ENCODE measurements at regions not wholly inside any gene's neighbourhood (a gene's known extent, or its start where the extent isn't known, plus 50 kb on each side); places are given as distances from the start of the nearest gene placed in this dataset.

GRCh38 chr4:11881364-11881763 is 452.7 kb upstream of the HS3ST1 start:
- Histone ChIP-seq H3K4me3 (ENCODE audit: low read depth, low read length) (no peak overlapping the region), H3K27ac (no peak overlapping the region), H3K9me3 (ENCODE audit: severe bottlenecking) (no peaks in the 10 kb centered on the region), H3K36me3 (no peaks in the 10 kb centered on the region), H3K27me3 (ENCODE audit: insufficient read depth, low read depth, severe bottlenecking) (no peaks in the 10 kb centered on the region)
- TF ChIP-seq CTCF (IDR thresholded peaks at IDR 0.05; ENCODE audit: low read depth, low read length) = no peak
- DNase-seq = no peak

GRCh38 chr4:11878241-11878640 is 449.5 kb upstream of the HS3ST1 start:
- Histone ChIP-seq H3K4me3 (ENCODE audit: low read depth, low read length) (no peak overlapping the region), H3K9me3 (ENCODE audit: severe bottlenecking) (peaks cover 3% of the 10 kb centered on the region), H3K27me3 (ENCODE audit: insufficient read depth, low read depth, severe bottlenecking) (no peaks in the 10 kb centered on the region), H3K36me3 (no peaks in the 10 kb centered on the region), H3K27ac (no peak overlapping the region)
- DNase-seq = no peak
- no peak for TF ChIP-seq CTCF (IDR thresholded peaks at IDR 0.05; ENCODE audit: low read depth, low read length)

- H3K4me3 ChIP-seq (ENCODE audit: low read depth, low read length) = no peak overlapping the region
- no peaks in the 10 kb centered on the region for H3K36me3 ChIP-seq
- no peak for TF ChIP-seq CTCF (IDR thresholded peaks at IDR 0.05; ENCODE audit: low read depth, low read length)
- no peak for DNase-seq
- H3K27ac ChIP-seq = no peak overlapping the region
- H3K27me3 ChIP-seq (ENCODE audit: insufficient read depth, low read depth, severe bottlenecking) = no peaks in the 10 kb centered on the region
- H3K9me3 ChIP-seq (ENCODE audit: severe bottlenecking) = peaks cover 3% of the 10 kb centered on the region
Measured at GRCh38 chr4:11876104-11876503, 447.4 kb upstream of the HS3ST1 start.

- DNase-seq = no peak
Measured at GRCh38 chr4:11869191-11869870, 440.6 kb upstream of the HS3ST1 start.

GRCh38 chr4:11866391-11866790 is 437.7 kb upstream of the HS3ST1 start:
- Histone ChIP-seq H3K36me3 (no peaks in the 10 kb centered on the region), H3K9me3 (ENCODE audit: severe bottlenecking) (no peaks in the 10 kb centered on the region), H3K27me3 (ENCODE audit: insufficient read depth, low read depth, severe bottlenecking) (no peaks in the 10 kb centered on the region), H3K27ac (no peak overlapping the region), H3K4me3 (ENCODE audit: low read depth, low read length) (no peak overlapping the region)
- no peak for DNase-seq
- no peak for TF ChIP-seq CTCF (IDR thresholded peaks at IDR 0.05; ENCODE audit: low read depth, low read length)

More at GRCh38 chr4:11869191-11869870, 440.6 kb upstream of the HS3ST1 start:
- no peaks in the 10 kb centered on the region for H3K27me3 ChIP-seq (ENCODE audit: insufficient read depth, low read depth, severe bottlenecking)
- no peak overlapping the region for H3K27ac ChIP-seq
- TF ChIP-seq CTCF (IDR thresholded peaks at IDR 0.05; ENCODE audit: low read depth, low read length) = no peak
- no peak overlapping the region for H3K4me3 ChIP-seq (ENCODE audit: low read depth, low read length)
- no peaks in the 10 kb centered on the region for H3K36me3 ChIP-seq
- H3K9me3 ChIP-seq (ENCODE audit: severe bottlenecking) = no peaks in the 10 kb centered on the region

- Histone ChIP-seq H3K27ac (no peak overlapping the region), H3K36me3 (no peaks in the 10 kb centered on the region), H3K4me3 (ENCODE audit: low read depth, low read length) (no peak overlapping the region), H3K9me3 (ENCODE audit: severe bottlenecking) (no peaks in the 10 kb centered on the region), H3K27me3 (ENCODE audit: insufficient read depth, low read depth, severe bottlenecking) (no peaks in the 10 kb centered on the region)
- DNase-seq = no peak
- TF ChIP-seq CTCF (IDR thresholded peaks at IDR 0.05; ENCODE audit: low read depth, low read length) = no peak
Measured at GRCh38 chr4:11860996-11861395, 432.3 kb upstream of the HS3ST1 start.
